PFSK-1 (cell line): ENCODE measurements at regions not wholly inside any gene's neighbourhood (a gene's known extent, or its start where the extent isn't known, plus 50 kb on each side); places are given as distances from the start of the nearest gene placed in this dataset.

ENCODE experiments used
- FOXP2 ChIP-seq: optimal IDR thresholded peaks from 2 replicates; pipeline ENCODE3; 2011; ENCODE audit warnings: borderline replicate concordance, control low read depth, inconsistent platforms; ENCODE audit not compliant: insufficient read depth; ENCODE audit errors: extremely low read length, extremely low read depth
- POLR2AphosphoS5 ChIP-seq: IDR thresholded peaks from 2 replicates; pipeline ENCODE4 v1.6.1; 2012; ENCODE audit warnings: low read depth, mild to moderate bottlenecking, control low read depth, low read length, moderate library complexity
- REST ChIP-seq, 2 experiments: IDR thresholded peaks; 2 replicates each; pipeline versions ENCODE4 v1.6.1 to v1.8.0; 2011 to 2012; ENCODE audit warnings: low read depth in 2 of 2, low read length in 2 of 2, control low read depth in 1 of 2, inconsistent platforms in 1 of 2, mild to moderate bottlenecking in 1 of 2, moderate library complexity in 1 of 2; ENCODE audit not compliant: insufficient read depth in 1 of 2
- SIN3A ChIP-seq: IDR thresholded peaks from 2 replicates; pipeline ENCODE4 v1.6.1; 2012; ENCODE audit warnings: mild to moderate bottlenecking, low read length, moderate library complexity, borderline replicate concordance; ENCODE audit not compliant: insufficient read depth
- TAF1 ChIP-seq: IDR thresholded peaks from 2 replicates; pipeline ENCODE4 v1.6.1; 2012; ENCODE audit warnings: low read length, control low read depth, borderline replicate concordance; ENCODE audit not compliant: insufficient read depth

DNA sequence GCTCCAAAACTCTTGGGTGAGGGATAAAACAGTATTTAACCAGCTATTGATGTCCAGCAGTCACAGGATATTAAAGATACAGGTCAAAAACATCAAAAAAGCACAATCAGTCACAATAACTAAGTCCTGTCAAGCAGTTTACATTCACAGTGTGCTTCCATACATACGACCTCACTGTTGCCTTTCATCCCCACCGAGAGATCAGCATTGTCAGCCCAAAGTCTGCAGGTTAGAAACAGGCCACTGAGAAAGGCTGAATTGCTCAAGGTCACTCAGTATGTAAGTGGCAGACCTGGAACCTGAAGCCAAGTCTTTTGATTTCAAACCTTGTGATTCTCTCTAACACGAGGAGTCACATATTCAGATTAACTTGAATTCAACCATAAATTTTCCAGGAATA is 124.9 kb downstream of the GXYLT1 start:
- TF ChIP-seq SIN3A (no peak), TAF1 (no peak), FOXP2 (no peak), REST (IDR thresholded peaks at IDR 0.05; ENCODE audit: insufficient read depth in 1 of 2, low read depth in 2 of 2, low read length in 2 of 2) (no peak), POLR2AphosphoS5 (no peak)

- no peak for TF ChIP-seq TAF1
- no peak for TF ChIP-seq POLR2AphosphoS5
- no peak for TF ChIP-seq SIN3A
- TF ChIP-seq REST (IDR thresholded peaks at IDR 0.05; ENCODE audit: insufficient read depth in 1 of 2, low read depth in 2 of 2, low read length in 2 of 2) = no peak
- no peak for TF ChIP-seq FOXP2
These were observed 127.6 kb downstream of the GXYLT1 start for GRCh38 chr12:42017051-42017450.

- TF ChIP-seq SIN3A (no peak), REST (IDR thresholded peaks at IDR 0.05; ENCODE audit: insufficient read depth in 1 of 2, low read depth in 2 of 2, low read length in 2 of 2) (no peak), TAF1 (no peak), FOXP2 (no peak), POLR2AphosphoS5 (no peak)
These were observed 129.6 kb downstream of the GXYLT1 start for GRCh38 chr12:42015051-42015461.

- TF ChIP-seq SIN3A (no peak), POLR2AphosphoS5 (no peak), REST (IDR thresholded peaks at IDR 0.05; ENCODE audit: insufficient read depth in 1 of 2, low read depth in 2 of 2, low read length in 2 of 2) (no peak), FOXP2 (no peak)
These were observed 134.0 kb downstream of the GXYLT1 start for GRCh38 chr12:42010715-42011114.

DNA sequence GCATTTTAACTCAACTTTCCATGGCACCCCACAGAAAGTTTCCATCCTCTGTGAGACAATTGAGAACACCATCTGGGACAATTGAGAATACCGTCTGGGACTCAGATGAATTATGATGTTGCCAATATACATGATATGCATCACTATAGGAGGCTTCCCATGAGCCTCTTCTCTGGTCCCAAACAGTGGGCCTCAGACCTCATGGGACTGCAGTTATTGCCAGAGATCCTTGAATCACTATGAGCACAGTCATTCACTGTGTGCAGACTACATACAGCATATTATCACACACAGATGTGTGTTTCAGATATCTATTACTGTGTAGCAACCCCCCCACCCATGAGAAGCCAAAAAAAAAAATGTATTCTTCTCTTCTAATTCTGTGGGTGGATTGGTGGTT is 134.4 kb downstream of the GXYLT1 start:
- TF ChIP-seq FOXP2 = no peak
- no peak for TF ChIP-seq REST (IDR thresholded peaks at IDR 0.05; ENCODE audit: insufficient read depth in 1 of 2, low read depth in 2 of 2, low read length in 2 of 2)
- no peak for TF ChIP-seq SIN3A
- TF ChIP-seq POLR2AphosphoS5 = no peak
- no peak for TF ChIP-seq TAF1
